ENCODE measurements at regions not wholly inside any gene's neighbourhood (a gene's known extent, or its start where the extent isn't known, plus 50 kb on each side); places are given as distances from the start of the nearest gene placed in this dataset.

GRCh38 chr6:156402227-156402626 is 375.0 kb upstream of the ARID1B start:
- dilution Hi-C loops (cut with MboI; ENCODE audit: extremely low pct_ligation_motif_present, low sequenced_read_pairs), result no loop called here
- Histone ChIP-seq H3K4me3 (ENCODE audit: control insufficient read depth in 2 of 3, extremely low read depth in 1 of 3, insufficient read depth in 2 of 3, low read depth in 1 of 3, low read length in 3 of 3) (no peak overlapping the region), H3K27me3 (ENCODE audit: control insufficient read depth, extremely low read depth, insufficient read depth, low read length) (peaks cover 8% of the 10 kb centered on the region), H4K20me1 (ENCODE audit: control insufficient read depth, extremely low read depth, insufficient read depth, low read length) (no peaks in the 10 kb centered on the region), H3K4me2 (ENCODE audit: control insufficient read depth, extremely low read depth, insufficient read depth, low read depth, low read length) (no peak overlapping the region), H3K27ac (ENCODE audit: control insufficient read depth, insufficient read depth, low read length) (no peak overlapping the region), H3K9me3 (ENCODE audit: control insufficient read depth, low read depth, low read length) (no peaks in the 10 kb centered on the region), H3K9ac (ENCODE audit: control insufficient read depth, extremely low read depth, insufficient read depth, low read length) (no peak overlapping the region), H2AFZ (ENCODE audit: control insufficient read depth, low read length) (no peak overlapping the region), H3K36me3 (ENCODE audit: control insufficient read depth in 2 of 2, extremely low read depth in 1 of 2, insufficient read depth in 2 of 2, low read length in 2 of 2) (no peaks in the 10 kb centered on the region), H3K9me1 (ENCODE audit: control insufficient read depth, extremely low read depth, insufficient read depth, low read length) (no peaks in the 10 kb centered on the region), H3K79me2 (ENCODE audit: control insufficient read depth, insufficient read depth, low read length) (no peaks in the 10 kb centered on the region), H3K4me1 (ENCODE audit: control insufficient read depth, extremely low read depth, insufficient read depth, low read length) (no peaks in the 10 kb centered on the region)
- DNase-seq (ENCODE audit: low read depth, low spot score) (no peak), FAIRE-seq (no peak)
- TF ChIP-seq, protein P1, sequence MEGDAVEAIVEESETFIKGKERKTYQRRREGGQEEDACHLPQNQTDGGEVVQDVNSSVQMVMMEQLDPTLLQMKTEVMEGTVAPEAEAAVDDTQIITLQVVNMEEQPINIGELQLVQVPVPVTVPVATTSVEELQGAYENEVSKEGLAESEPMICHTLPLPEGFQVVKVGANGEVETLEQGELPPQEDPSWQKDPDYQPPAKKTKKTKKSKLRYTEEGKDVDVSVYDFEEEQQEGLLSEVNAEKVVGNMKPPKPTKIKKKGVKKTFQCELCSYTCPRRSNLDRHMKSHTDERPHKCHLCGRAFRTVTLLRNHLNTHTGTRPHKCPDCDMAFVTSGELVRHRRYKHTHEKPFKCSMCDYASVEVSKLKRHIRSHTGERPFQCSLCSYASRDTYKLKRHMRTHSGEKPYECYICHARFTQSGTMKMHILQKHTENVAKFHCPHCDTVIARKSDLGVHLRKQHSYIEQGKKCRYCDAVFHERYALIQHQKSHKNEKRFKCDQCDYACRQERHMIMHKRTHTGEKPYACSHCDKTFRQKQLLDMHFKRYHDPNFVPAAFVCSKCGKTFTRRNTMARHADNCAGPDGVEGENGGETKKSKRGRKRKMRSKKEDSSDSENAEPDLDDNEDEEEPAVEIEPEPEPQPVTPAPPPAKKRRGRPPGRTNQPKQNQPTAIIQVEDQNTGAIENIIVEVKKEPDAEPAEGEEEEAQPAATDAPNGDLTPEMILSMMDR (optimal IDR thresholded peaks at IDR 0.05 in 1 of 3, IDR thresholded peaks at IDR 0.05 in 1 of 3, conservative IDR thresholded peaks at IDR 0.05 in 1 of 3; ENCODE audit: extremely low read depth in 1 of 3, insufficient read depth in 2 of 3, low read length in 3 of 3), result no peak
- TF ChIP-seq EZH2 (IDR thresholded peaks at IDR 0.05; ENCODE audit: low read length), result no peak

DNA sequence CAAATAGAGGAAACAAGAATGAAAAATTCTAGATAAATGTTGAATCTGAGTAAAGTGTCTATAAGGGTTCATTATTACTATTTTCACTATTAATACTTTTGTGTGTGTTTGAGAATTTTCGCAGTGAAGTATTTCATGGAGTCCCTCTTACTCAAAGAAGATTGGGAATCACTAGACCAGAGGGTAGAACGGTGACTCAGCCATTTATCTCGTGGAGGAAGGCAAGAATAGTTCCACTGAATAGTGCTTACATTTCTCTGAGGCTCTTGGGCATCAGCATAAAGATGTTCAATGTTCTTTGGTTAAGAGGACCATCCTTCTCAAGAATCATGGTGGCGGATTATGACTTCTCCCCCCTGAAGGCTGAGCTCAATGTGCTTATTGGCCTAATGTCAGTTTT is 376.7 kb upstream of the ARID1B start:
- DNase-seq (ENCODE audit: low read depth, low spot score) (no peak), FAIRE-seq (no peak)
- Histone ChIP-seq H3K79me2 (ENCODE audit: control insufficient read depth, insufficient read depth, low read length) (no peaks in the 10 kb centered on the region), H4K20me1 (ENCODE audit: control insufficient read depth, extremely low read depth, insufficient read depth, low read length) (no peaks in the 10 kb centered on the region), H3K4me1 (ENCODE audit: control insufficient read depth, extremely low read depth, insufficient read depth, low read length) (no peaks in the 10 kb centered on the region), H3K9me1 (ENCODE audit: control insufficient read depth, extremely low read depth, insufficient read depth, low read length) (no peaks in the 10 kb centered on the region), H3K4me2 (ENCODE audit: control insufficient read depth, extremely low read depth, insufficient read depth, low read depth, low read length) (no peak overlapping the region), H3K36me3 (ENCODE audit: control insufficient read depth in 2 of 2, extremely low read depth in 1 of 2, insufficient read depth in 2 of 2, low read length in 2 of 2) (no peaks in the 10 kb centered on the region), H2AFZ (ENCODE audit: control insufficient read depth, low read length) (no peak overlapping the region), H3K9ac (ENCODE audit: control insufficient read depth, extremely low read depth, insufficient read depth, low read length) (no peak overlapping the region), H3K4me3 (ENCODE audit: control insufficient read depth in 2 of 3, extremely low read depth in 1 of 3, insufficient read depth in 2 of 3, low read depth in 1 of 3, low read length in 3 of 3) (no peak overlapping the region), H3K27me3 (ENCODE audit: control insufficient read depth, extremely low read depth, insufficient read depth, low read length) (peaks cover 22% of the 10 kb centered on the region), H3K27ac (ENCODE audit: control insufficient read depth, insufficient read depth, low read length) (no peak overlapping the region), H3K9me3 (ENCODE audit: control insufficient read depth, low read depth, low read length) (no peaks in the 10 kb centered on the region)
- TF ChIP-seq, protein P1 (optimal IDR thresholded peaks at IDR 0.05 in 1 of 3, IDR thresholded peaks at IDR 0.05 in 1 of 3, conservative IDR thresholded peaks at IDR 0.05 in 1 of 3; ENCODE audit: extremely low read depth in 1 of 3, insufficient read depth in 2 of 3, low read length in 3 of 3), result no peak
- TF ChIP-seq EZH2 (IDR thresholded peaks at IDR 0.05; ENCODE audit: low read length), result no peak
- dilution Hi-C loops (cut with MboI; ENCODE audit: extremely low pct_ligation_motif_present, low sequenced_read_pairs), result no loop called here

Data from keratinocyte (primary cell).